ENCODE measurements at regions not wholly inside any gene's neighbourhood (a gene's known extent, or its start where the extent isn't known, plus 50 kb on each side); places are given as distances from the start of the nearest gene placed in this dataset.

DNA sequence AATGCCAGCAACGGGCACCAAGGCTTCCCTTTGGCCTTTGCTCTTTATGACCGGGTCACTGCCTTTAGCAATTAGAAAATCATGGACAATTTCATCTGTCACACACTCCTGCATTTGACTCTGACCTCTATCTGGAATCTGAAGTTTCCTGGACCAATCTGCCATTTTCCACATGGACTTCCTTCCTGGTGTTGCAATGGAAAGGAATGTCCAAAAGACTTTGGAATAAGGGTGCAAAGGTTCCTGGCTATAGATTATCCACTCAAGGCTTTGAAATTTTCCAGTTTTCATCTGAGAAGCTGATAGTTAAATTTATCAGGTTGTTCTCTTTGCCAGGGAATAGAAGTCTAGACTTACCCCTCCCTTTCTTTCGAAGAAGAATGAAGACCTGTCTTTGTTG is 523.1 kb upstream of the ZNF462 start:
- DNase-seq, result no peak

DNA sequence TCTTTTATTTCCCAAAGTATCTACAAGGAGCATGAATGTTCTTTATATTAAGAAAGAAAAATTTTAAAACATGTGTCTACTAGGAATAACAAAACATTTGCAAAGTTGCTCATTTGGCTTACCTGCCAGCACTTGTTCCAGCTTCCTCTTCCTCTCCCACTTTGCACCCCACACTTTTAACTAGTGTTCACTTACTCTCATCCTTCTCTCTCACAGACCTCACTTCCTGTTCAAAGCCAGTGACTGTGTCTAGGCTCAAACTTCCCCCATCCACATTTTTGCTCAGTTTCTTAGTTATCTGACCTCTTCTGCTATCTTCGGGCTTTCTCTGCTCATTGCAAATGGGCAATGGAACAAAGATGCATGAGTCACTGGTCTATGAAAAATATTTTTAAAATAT is 512.2 kb upstream of the ZNF462 start:
- DNase-seq, result no peak

DNA sequence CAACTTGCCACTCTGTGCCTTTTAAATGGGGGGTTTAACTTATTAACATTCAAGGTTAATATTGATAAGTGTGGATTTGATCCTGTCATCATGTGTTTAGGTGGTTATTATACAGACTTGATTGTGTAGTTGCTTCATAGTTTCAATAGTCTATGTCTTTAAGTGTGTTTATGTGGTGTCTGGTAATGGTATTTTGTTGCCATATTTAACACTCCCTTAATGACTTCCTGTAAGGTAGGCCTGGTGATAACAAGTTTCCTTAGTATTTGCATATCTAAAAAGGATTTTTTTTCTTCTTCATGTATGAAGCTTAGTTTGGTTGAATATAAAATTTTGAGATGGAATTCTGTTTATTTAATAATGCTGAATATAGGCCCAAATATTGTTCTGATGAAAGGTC is 506.0 kb upstream of the ZNF462 start:
- DNase-seq, result no peak

DNA sequence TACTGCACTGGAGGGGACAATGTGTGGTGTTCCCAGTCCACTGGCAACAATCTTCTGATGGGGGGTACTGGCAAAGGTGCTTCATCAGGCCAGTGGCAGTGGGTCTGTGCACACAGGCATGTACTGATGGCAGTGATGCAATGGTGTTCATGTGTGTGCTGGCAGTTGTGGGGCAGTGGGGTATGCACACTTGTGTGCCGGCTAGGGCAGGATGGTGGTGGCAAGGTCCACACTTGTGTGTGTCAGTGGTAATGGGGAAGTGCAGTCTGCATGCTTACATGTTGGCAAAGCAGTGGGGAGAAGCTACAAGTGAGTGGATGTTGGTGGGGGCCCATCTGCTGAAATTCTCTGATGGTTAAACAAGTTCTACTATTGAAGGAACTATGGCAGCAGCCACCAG is 504.6 kb upstream of the ZNF462 start:
- no peak for DNase-seq

DNA sequence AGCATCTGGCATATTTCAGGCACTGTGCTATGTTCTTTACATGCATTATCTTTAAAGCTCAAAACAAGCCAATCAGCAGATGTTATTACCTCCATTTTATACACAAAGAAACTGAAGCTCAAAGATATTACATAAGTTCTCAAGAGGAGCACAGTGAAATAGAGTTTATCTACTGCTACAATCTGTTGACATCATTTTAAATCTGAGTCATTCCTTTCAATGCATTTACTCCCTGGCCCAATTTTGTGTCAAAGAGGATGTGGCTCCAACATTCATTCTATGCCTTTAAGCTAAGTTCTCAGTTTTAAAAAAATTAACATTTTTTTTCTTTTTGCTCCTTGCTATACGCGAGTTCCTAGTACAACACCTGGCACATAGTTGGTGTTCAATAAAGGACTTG is 486.3 kb upstream of the ZNF462 start:
- DNase-seq, result no peak

DNA sequence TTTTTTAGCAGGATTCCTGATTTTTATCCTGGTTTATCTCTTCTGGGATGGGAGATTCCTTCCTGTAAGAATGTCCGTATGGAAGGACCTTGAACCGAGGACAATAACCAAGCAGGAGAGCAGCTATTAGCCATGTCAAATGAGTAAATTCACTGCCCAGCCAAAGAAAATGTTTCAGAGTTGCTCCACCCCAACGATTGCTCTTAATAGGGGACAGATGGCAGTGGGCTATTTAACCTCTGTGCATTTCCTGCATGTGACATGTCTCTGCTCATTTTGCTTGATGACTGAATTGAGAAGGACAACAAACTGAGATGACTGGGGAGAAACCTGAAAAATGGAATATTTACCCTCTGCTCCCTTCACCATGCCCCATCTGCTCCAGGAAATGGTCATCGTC is 479.9 kb upstream of the ZNF462 start:
- DNase-seq, result no peak

DNA sequence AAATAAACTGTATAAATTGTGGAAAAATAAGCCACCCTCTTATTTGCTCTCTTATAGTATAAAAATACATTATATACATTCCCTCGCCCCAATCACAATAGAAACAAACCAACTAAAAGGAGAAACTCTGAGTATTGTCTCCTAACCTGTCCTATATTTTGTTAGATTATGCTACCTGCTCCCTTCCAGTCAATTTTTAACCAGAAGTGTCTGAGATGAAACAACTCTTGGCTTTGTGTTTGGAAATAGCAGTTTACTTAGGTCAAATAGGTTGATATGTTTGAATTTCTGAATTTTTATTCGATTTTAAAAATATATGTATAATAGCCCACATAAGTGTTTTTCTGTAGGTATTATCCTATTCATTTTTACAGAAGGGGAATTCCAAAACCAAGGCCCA is 475.0 kb upstream of the ZNF462 start:
- DNase-seq, result no peak

DNA sequence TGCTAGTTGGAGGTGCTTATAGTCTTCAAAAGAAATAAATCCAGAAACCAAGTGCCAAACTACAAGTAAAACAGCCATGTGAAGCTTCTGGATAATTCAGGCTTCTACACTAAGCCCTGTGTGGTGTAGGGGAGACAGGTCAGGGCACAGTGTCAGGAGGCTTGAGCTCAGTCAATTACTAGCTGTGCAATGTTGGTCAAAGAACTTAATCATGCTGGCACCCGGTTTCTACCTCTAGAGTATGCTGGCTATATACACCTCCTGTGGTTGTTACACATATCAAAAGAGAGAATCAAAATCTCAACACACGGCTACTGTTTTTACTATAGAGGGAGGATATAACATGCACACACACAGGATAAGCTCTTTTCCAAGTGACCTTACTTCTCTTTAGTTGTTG is 469.7 kb upstream of the ZNF462 start:
- no peak for DNase-seq

DNA sequence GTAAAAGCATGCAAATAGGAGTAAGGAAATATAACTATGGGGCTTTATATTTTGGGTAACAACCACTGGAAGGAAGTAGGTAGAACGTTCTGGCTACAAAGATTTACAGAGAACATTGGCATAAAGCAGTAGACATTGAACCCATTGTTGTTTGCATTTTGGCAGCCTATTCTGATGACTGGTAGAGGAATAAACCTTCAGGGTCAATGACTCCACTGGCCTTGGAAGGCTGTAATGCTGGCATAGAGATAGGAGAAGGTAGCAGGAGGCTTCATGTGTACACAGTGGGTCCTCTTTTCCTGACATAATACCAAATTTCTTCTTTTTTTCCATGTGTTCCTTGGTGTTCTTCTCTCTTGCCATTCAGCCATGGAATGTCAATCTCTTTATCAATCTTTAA is 462.8 kb upstream of the ZNF462 start:
- DNase-seq, result no peak

DNA sequence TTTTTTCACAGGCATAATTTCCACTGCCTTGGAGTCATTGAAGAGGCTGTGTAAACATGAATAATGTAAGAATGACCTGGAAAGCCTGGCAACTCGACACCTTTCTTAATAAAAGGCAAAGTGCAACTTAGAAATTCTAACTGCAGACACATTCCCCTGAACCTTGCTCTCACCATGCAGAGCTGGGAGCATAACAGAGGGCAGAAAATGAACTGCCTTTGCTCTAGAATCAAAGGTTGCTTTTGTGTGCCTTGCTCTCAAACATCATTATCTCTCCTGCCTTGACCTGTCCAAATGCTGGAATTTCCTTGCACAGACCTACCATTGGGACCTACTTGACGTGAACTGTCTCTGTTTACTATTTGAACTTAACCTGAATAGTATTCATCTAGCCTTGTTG is 462.0 kb upstream of the ZNF462 start:
- DNase-seq, result no peak

DNA sequence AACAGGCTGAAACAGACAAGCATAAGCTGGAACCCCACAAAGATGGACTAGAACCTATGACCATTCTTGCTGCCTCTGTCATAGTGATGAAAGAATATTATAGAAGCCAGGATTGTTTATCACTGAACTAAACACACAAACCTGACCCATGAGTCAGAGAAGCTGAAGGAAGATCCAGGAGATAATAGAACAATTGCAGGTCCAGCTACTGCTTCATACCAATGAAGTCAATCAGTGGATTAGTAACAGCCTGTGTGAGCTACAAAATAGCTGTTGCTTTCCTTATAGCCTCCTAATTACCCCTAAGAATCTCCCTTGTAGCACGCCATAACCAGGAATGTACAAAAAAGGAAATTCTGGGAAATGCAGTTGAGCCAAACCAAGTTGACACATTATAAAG is 459.9 kb upstream of the ZNF462 start:
- DNase-seq, result no peak

DNA sequence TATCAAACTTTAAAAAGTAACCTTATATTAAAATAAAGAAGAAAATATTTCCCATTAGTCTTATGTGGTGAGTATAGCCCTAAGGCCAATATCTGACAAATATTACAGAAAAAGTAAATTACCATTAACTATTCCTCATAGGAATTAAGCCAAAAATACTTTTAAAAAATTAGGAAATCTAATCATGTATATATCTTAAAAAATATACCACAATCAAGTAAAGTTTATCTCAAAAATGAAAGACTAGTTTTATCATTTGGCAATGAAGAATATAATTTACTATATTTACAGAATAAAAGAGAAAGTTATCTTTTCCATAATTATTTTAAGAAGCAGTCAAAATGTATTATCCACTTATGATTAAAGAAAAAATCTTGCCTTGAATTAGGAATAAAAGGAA is 458.8 kb upstream of the ZNF462 start:
- DNase-seq, result no peak

DNA sequence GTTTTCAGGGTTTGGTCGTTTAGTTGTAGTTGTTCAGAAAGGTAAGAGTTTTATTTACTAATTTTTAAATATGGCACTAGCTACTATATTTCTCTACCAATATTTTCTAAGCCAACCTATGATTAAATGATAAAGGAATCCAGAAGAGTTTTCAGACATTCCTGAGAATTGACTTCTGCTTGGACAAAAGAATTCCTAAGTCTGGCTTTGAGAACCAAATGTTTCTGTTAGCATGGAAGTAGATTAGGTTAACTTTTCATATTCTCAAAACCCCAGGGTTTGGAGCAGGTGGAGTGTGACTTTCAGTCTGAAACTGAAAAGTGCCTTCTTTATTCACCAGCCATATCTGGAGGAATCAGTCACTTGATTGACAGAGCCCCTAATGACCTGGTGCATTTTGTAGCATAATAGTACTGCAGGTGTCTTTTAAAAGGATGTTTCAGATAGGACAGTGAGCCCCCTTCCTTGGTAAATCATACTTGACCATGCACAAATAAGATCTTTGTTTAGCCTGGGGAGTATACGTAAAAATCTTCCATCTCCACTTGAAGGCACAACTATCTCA is 457.0 kb upstream of the ZNF462 start:
- DNase-seq, result no peak

DNA sequence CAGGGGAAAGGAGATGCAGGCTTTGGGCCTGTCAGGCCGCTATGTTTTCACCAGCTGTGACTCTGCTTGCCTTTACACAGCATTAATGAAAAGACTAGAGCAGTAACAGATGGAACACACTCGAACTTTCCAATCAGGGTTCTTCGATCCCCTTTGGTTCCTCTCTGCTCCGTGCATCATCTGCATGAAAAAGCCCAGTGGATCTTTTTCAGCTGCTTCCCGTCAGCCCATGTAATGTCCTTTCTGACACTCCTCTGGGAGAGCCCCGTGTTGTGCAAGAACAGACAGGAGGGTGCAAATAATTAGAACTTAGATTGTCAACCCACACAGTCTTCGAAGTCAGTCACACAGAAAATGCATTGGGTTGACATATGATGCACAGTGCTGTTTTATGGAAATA is 448.9 kb upstream of the ZNF462 start:
- no peak for DNase-seq

DNA sequence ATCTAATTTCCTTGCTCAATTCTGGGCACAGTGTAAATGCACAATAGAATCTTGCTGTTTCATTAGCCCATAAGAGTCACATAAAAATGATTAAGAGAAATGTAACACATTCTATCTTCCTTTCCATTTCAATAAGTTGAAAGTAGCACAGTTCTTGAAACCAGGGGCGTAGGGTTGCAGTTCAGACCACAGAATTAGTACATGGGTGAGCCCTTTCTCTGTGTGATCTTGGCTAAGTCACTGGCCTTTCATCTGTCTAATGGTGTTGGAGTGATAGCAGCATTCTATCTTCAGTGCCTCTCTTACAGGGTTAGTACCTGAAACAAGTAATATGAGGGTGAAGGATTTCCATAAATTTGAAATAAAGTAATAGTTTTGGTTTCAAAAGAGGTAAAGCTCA is 445.3 kb upstream of the ZNF462 start:
- DNase-seq, result no peak

DNA sequence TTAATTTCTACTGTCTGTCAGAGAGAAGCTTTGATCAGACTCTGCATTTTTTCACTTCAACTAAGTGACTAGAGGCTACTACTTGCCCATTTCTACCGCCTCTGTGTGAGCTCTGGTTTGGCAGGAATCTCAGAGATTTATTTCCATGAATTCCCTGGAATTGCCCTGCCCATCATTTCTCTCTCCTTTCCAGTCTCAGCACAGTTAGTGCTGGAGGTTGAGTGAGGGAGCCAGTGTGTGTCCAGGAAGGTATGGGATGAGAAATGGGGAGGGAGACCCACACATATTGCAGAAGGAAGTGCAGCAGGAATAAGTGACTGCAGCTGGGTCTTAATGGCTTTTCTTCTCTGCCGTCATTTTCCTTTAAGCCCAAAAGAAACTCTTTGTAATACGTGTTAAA is 443.1 kb upstream of the ZNF462 start:
- no peak for DNase-seq

DNA sequence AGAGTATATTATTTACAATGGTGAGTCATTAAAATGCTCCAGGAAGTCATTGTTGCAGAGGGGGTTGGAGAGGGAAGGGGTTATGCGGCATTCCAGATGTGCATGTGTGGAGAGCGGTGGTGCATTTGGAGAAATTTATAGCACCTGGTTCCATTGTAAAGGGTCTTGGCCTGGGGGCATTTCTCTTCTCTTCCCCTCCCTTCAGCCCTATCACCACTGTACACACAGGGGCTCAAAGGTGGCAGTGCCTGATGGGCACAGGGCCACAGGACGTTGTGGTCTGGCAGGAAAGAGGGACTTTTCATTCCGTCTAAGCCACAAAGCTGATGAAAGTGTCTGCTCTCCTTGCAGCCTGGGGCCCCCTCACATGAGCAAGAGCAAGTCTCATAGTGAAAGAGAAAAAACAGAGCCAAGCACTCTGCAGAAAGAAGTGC is 442.4 kb upstream of the ZNF462 start:
- no peak for DNase-seq

DNA sequence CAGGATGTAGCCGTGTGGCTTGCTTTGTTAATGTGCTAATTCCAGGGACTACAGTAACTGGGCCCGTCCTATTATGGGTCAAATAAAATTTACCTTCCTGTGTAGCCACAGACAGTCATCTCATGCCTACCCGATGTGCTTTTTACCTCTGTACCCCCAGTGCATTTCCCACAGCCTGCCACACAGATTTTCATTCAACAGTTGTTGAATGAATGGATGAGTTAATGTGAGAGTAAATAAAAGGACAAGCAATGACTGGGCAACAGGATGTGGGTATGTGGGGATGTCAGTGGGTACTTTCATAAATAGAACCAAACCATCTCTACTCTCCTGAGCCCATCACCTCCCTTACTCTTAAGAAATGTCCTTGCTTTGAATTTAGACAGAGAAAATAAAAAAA is 441.2 kb upstream of the ZNF462 start:
- DNase-seq, result no peak

DNA sequence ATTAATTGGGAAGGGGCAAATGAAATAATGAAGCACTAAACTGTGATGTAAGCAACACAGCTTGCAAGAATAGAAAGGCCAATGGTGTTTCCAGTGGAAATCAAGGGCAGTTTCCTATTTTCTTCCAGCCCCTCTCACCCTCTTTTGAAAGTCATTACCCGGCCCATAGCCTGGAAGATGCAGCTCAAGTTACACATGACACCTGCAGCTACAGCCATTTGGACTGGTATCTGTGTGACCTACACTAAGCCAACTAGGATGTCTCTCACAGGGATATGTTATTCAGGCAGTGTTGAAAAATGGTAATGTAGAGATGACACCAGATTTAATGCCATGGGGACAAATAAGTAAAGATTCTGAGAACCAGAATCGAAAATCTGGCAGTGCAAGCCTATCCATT is 439.4 kb upstream of the ZNF462 start:
- DNase-seq, result no peak

DNA sequence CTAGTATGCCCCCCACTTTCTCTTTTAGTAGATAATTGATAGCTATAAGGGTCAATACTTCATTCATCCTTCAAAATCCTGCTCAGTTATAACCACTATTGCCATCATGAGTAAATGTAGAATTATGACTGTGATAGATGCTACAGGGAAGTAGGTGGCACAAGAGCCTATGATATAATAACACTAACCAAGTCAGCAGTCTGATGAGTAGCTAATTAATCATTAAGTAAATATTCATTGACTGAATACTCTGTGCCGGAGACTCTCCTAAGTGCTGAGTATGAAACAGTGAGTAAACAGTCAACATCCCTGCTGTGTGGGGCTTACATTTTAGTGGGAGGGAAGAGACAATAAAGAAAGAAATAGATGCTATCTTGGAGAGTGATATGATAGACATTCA is 430.3 kb upstream of the ZNF462 start:
- DNase-seq, result no peak

DNA sequence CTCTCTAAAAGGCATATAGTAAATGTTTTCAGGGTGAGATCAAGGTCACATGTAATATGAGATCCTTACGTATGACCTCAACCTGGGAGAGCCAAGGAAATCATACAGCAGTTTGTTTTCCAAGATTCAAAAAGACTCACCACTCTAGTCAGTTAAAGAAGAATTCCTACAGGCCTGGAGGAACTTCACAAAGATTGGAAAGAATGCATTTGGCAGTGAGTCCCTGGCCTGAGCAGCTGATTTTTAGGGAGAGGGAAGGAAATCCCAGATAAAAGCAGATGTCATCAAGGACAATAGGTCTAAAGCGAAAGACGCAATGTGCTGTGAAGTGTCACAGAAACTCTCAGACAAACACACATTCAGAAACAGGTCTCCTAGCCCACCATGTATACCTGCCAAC is 424.0 kb upstream of the ZNF462 start:
- no peak for DNase-seq

DNA sequence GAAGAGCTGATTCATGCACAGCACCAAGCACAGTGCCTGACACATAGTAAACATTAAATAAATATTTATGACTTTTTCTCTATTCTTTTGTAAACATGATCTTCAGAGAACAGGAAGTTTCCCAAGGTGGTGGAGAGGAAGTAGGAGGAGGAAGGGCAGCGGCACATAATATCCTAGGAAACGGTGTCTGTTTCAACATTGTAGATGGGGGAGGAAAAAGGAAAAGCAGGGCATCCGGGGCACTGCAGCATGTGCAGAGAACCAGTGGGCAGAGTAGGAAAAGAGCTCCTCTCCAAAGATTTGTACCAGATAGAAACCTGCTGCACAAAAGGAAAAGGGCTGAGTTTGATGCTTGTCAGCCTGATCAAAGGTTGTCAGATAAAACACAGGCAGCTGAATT is 421.7 kb upstream of the ZNF462 start:
- no peak for DNase-seq

DNA sequence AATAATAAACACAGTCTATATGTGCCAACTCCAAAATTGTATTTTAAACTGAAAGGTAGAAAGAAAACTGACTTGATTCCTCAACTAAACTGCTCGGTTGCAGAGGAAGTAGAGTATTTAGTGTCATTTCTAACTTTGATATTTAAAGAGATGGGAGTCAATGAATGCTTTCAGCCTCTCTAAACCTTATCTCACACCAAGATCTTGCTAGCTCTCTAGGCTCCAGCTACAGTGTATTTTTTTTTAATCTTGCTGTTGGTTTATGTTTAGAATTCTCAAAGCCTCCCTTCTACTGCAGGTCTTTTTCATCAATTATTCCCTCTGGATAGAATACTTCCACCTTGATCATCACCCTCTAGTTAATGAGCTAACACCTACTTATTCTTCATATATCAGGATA is 419.4 kb upstream of the ZNF462 start:
- DNase-seq, result no peak

DNA sequence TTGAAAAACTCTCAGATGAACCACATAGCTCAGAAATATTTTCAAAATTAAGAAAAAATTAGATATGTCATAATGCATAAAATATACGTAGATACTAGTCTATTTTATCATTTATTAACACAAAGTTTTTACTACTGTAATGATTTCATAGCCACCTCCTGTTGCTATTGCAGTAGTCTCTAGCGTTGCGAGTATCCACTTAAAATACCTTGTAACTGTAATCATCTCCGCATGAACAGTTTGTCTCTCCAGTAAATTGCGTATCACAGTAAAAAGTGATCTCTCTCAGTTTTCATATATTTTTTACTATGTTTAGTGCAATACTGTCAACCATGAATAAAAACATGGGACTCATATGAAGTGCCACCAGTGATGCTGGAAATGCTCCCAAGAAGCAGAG is 417.9 kb upstream of the ZNF462 start:
- DNase-seq, result no peak

DNA sequence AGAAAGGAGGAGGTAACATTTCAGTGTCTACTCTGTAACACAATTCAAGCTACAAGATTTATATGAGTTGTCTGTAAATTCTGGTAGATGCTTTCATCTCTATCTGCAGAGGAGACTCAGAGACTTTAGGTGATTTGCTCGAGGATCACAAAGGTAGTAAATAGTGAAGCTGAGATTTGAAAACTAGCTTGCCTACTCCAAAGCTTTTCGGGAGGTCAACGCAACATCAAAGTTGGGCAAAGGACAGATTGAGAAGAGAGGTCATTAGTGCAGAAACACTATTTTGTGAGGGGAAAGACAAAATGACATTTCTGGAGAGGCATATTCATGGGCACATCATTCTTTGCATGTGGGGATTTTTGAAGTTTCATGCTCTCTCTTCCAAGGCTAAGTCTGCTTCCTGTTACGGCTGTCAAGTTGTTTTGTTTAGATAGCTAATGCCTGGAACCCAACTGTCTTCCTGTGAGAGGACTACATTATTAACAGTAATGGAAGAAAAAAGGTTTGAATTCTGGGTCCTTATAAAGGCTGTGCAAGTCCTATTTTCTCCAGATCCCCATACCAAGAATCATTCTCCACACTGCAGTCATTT is 413.5 kb upstream of the ZNF462 start:
- DNase-seq, result no peak

DNA sequence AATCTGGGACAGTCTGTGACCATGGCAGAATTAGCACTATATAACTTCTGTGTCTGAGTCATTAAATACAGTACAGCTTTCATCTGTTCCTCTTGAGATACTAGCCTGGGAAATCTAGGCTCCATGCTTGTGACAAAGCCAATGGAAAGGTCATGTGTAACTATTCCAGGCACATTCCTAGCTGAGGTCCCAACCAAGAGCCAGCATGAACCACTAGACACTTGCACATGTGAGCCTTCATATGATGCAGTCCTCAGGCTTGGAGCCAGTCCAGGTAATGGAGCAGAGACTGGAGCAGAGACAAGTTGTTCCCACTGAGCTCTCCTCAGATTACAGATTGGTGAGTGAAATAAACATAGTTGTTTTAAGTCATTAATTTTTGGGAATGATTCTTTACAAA is 412.4 kb upstream of the ZNF462 start:
- no peak for DNase-seq

Measured in NCI-H2081 treated with DMSO at 0.1 percent for 48 hours (cell line).